ENCODE measurements at regions not wholly inside any gene's neighbourhood (a gene's known extent, or its start where the extent isn't known, plus 50 kb on each side); places are given as distances from the start of the nearest gene placed in this dataset.

DNA sequence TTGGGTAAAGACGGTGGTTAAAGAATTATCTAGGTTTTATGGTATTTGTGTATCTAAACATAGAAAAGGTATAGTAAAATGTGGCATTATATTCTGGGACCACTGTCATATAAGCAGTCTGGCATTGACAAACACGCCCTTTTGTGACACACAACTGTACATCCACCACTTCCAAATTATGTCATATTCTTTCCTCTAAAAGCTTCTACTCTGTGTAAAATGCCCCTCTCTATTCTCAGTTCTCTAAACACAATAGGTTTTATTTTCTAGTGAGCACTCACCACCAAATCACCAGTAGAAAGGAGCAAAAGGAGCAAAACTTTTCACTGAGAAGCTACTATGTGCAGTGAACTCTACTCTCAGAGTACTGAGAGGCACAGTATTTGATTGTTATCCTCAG, 88.1 kb upstream of the PIEZO2 start:
- Histone ChIP-seq H3K36me3 (ENCODE audit: insufficient read depth, low read length) (no peaks in the 10 kb centered on the region), H4K20me1 (ENCODE audit: insufficient read depth, low read length) (no peaks in the 10 kb centered on the region), H3K4me2 (ENCODE audit: insufficient read depth, low read length) (no peak overlapping the region), H2AFZ (ENCODE audit: low read length) (no peak overlapping the region), H3K79me2 (ENCODE audit: insufficient read depth, low read length) (no peaks in the 10 kb centered on the region), H3K27ac (ENCODE audit: low read depth, low read length) (no peak overlapping the region), H3K27me3 (ENCODE audit: insufficient read depth, low read length) (no peaks in the 10 kb centered on the region), H3K9me3 (ENCODE audit: low read depth, low read length) (no peaks in the 10 kb centered on the region), H3K4me1 (ENCODE audit: insufficient read depth, low read length) (no peaks in the 10 kb centered on the region), H3K4me3 (ENCODE audit: insufficient read depth, low read length) (no peak overlapping the region)
- DNase-seq (ENCODE audit: insufficient read length, low spot score, missing footprints), result no peak
- TF ChIP-seq, protein P1, sequence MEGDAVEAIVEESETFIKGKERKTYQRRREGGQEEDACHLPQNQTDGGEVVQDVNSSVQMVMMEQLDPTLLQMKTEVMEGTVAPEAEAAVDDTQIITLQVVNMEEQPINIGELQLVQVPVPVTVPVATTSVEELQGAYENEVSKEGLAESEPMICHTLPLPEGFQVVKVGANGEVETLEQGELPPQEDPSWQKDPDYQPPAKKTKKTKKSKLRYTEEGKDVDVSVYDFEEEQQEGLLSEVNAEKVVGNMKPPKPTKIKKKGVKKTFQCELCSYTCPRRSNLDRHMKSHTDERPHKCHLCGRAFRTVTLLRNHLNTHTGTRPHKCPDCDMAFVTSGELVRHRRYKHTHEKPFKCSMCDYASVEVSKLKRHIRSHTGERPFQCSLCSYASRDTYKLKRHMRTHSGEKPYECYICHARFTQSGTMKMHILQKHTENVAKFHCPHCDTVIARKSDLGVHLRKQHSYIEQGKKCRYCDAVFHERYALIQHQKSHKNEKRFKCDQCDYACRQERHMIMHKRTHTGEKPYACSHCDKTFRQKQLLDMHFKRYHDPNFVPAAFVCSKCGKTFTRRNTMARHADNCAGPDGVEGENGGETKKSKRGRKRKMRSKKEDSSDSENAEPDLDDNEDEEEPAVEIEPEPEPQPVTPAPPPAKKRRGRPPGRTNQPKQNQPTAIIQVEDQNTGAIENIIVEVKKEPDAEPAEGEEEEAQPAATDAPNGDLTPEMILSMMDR (IDR thresholded peaks at IDR 0.05; ENCODE audit: extremely low read depth, low read depth, low read length), result no peak

DNA sequence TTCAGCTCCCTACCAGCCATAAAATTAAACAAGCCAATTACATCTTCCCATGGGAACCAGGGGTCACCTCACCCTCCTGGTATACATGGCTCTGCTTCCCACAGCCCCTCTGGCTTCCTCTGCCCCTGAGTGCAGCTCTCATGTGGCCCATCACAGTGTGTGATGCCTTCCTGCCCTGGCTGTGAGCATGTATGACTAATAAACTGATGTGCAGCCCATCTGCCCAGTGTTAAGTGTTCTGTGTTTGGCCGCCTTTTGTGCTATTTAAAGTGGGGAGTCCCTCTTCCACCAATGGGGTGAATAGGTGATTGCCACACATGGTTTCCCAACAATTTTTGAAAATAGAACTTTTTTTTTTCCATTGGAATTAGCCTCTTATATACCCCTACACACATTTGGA, 87.7 kb upstream of the PIEZO2 start:
- H4K20me1 ChIP-seq (ENCODE audit: insufficient read depth, low read length), result no peaks in the 10 kb centered on the region
- TF ChIP-seq, protein P1 (IDR thresholded peaks at IDR 0.05; ENCODE audit: extremely low read depth, low read depth, low read length), result no peak
- H3K4me2 ChIP-seq (ENCODE audit: insufficient read depth, low read length), result no peak overlapping the region
- H3K9me3 ChIP-seq (ENCODE audit: low read depth, low read length), result no peaks in the 10 kb centered on the region
- H3K79me2 ChIP-seq (ENCODE audit: insufficient read depth, low read length), result no peaks in the 10 kb centered on the region
- no peak overlapping the region for H3K4me3 ChIP-seq (ENCODE audit: insufficient read depth, low read length)
- H3K27me3 ChIP-seq (ENCODE audit: insufficient read depth, low read length), result no peaks in the 10 kb centered on the region
- no peaks in the 10 kb centered on the region for H3K4me1 ChIP-seq (ENCODE audit: insufficient read depth, low read length)
- H2AFZ ChIP-seq (ENCODE audit: low read length), result no peak overlapping the region
- H3K27ac ChIP-seq (ENCODE audit: low read depth, low read length), result no peak overlapping the region
- DNase-seq (ENCODE audit: insufficient read length, low spot score, missing footprints), result no peak
- no peaks in the 10 kb centered on the region for H3K36me3 ChIP-seq (ENCODE audit: insufficient read depth, low read length)

DNA sequence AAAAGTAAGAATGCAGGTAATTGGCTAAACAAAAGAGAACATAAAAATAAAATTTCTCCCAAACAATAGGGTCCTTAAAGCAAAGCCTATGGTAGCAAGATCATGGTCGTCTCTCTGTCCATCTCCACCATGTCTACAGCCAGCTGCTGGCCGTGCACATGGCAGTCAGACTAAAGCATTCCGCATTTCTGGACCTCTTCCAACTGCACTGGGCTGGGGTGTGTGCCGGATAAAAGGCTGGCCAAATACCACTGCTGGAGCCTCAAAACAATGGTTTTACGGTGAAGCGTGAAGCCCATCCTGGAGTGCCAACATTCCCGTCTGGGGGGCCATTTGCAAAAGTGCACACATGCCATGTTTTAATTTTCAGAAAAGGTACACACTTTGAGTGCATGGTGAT, 74.8 kb upstream of the PIEZO2 start:
- H3K4me1 ChIP-seq (ENCODE audit: insufficient read depth, low read length), result no peaks in the 10 kb centered on the region
- H3K27ac ChIP-seq (ENCODE audit: low read depth, low read length), result no peak overlapping the region
- no peak overlapping the region for H3K4me3 ChIP-seq (ENCODE audit: insufficient read depth, low read length)
- no peaks in the 10 kb centered on the region for H4K20me1 ChIP-seq (ENCODE audit: insufficient read depth, low read length)
- TF ChIP-seq, protein P1 (IDR thresholded peaks at IDR 0.05; ENCODE audit: extremely low read depth, low read depth, low read length), result no peak
- no peaks in the 10 kb centered on the region for H3K79me2 ChIP-seq (ENCODE audit: insufficient read depth, low read length)
- DNase-seq (ENCODE audit: insufficient read length, low spot score, missing footprints), result peak; percentile 13
- no peak overlapping the region for H3K4me2 ChIP-seq (ENCODE audit: insufficient read depth, low read length)
- no peak overlapping the region for H2AFZ ChIP-seq (ENCODE audit: low read length)
- H3K27me3 ChIP-seq (ENCODE audit: insufficient read depth, low read length), result no peaks in the 10 kb centered on the region
- H3K9me3 ChIP-seq (ENCODE audit: low read depth, low read length), result no peaks in the 10 kb centered on the region
- H3K36me3 ChIP-seq (ENCODE audit: insufficient read depth, low read length), result no peaks in the 10 kb centered on the region

DNA sequence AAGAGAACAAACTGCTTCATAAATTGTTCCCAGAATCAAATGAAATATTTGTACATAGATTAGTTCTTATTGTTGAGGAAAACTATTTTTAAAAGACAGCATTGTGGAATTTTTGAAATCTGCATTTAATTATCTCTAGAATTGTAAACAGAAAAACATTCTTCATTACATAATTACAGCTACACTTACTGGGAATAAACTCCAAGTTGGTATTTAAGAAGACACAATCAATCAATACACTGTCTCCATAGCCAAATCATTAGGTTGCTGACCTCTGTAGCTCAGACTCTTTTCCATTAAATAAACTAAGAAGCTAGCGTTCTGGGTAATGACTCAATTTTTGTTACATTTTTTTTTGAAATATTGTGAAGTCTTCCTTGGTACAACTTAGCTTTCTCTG, 70.2 kb upstream of the PIEZO2 start:
- Histone ChIP-seq H3K79me2 (ENCODE audit: insufficient read depth, low read length) (no peaks in the 10 kb centered on the region), H3K4me3 (ENCODE audit: insufficient read depth, low read length) (no peak overlapping the region), H3K36me3 (ENCODE audit: insufficient read depth, low read length) (no peaks in the 10 kb centered on the region), H3K4me2 (ENCODE audit: insufficient read depth, low read length) (no peak overlapping the region), H3K4me1 (ENCODE audit: insufficient read depth, low read length) (no peaks in the 10 kb centered on the region), H4K20me1 (ENCODE audit: insufficient read depth, low read length) (no peaks in the 10 kb centered on the region), H2AFZ (ENCODE audit: low read length) (no peak overlapping the region), H3K27me3 (ENCODE audit: insufficient read depth, low read length) (no peaks in the 10 kb centered on the region), H3K27ac (ENCODE audit: low read depth, low read length) (no peak overlapping the region), H3K9me3 (ENCODE audit: low read depth, low read length) (no peaks in the 10 kb centered on the region)
- no peak for DNase-seq (ENCODE audit: insufficient read length, low spot score, missing footprints)
- TF ChIP-seq, protein P1 (IDR thresholded peaks at IDR 0.05; ENCODE audit: extremely low read depth, low read depth, low read length), result no peak

Data from osteoblast (primary cell).